ENCODE measurements at regions not wholly inside any gene's neighbourhood (a gene's known extent, or its start where the extent isn't known, plus 50 kb on each side); places are given as distances from the start of the nearest gene placed in this dataset.
"Not testable (repeated sequence)": the region's sequence is repeated elsewhere in the genome, so short reads cannot be mapped to it uniquely, and the experiment has no call there.

DNA sequence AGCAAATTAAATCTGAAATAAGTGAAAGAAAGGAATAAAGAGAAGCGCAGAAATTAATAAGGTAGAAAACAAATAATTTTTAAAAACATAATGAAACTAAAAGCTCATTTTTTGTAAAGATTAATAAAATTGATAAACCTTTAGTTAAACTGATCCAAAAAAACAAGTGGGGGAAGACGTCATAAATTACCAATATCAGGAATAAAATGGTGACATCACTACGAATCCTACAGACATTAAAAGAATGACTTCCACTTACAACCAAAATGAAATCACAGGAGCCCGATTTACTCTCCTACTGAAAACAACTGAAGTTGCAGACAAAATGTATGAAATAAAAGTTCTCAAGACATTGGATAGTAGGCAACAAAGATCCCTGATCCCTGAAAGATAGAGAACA, 68.1 kb upstream of the IFFO2 start:
- DNase-seq (ENCODE audit: low read depth), result no peak

GRCh38 chr1:19023787-19024186, 67.3 kb upstream of the IFFO2 start:
- DNase-seq (ENCODE audit: low read depth), result no peak

GRCh38 chr1:19021845-19022244, 65.4 kb upstream of the IFFO2 start:
- no peak for DNase-seq (ENCODE audit: low read depth)

DNA sequence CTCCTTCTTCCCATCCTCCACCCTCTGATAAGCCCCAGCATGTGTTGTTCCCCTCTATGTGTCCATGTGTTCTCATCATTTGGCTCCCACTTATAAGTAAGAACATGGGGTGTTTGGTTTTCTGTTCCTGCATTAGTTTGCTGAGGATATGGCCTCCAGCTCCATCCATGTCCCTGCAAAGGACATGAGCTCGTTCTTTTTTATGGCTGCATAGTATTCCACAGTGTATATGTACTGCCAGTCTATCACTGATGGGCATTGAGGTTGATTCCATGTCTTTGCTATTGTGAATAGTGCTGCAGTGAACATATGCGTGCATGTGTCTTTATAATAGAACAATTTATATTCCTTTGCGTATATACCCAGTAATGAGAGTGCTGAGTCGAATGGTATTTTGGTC, 62.8 kb upstream of the IFFO2 start:
- not testable (repeated sequence) for DNase-seq (ENCODE audit: low read depth)

DNA sequence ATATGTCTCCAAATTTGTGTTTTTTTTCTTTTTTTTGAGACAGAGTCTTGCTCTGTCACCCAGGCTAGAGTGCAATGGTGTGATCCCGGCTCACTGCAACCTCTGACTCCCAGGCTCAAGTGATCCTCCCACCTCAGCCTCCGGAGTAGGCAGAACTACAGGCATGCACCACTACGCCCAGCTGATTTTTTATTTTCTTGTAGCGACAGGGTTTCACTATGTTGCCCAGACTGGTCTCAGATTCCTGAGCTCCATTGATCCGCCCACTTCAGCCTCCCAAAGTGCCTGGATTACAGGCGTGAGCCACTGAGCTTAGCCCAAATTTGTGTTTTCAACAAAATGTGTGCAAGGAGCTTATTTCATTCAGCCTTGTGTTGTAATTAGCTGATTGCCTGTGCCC, 59.0 kb upstream of the IFFO2 start:
- no peak for DNase-seq (ENCODE audit: low read depth)

DNA sequence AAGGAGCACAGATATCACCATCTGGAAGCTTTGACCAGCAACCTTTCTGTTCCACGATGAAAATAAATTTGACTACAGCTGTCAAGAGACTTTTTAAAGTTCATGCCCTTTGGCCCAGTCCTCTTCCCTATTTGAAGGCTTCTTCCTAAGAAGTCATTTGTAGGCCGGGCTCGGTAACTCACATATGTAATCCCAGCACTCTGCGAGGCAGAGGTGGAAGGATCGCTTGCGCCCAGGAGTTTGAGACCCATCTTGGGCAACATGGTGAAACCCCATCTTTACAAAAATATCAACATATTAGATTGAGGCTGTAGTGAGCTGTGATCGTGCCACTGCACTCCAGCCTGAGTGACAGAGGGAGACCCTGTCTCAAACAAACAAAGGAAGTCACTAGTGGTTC, 58.3 kb upstream of the IFFO2 start:
- no peak for DNase-seq (ENCODE audit: low read depth)

DNA sequence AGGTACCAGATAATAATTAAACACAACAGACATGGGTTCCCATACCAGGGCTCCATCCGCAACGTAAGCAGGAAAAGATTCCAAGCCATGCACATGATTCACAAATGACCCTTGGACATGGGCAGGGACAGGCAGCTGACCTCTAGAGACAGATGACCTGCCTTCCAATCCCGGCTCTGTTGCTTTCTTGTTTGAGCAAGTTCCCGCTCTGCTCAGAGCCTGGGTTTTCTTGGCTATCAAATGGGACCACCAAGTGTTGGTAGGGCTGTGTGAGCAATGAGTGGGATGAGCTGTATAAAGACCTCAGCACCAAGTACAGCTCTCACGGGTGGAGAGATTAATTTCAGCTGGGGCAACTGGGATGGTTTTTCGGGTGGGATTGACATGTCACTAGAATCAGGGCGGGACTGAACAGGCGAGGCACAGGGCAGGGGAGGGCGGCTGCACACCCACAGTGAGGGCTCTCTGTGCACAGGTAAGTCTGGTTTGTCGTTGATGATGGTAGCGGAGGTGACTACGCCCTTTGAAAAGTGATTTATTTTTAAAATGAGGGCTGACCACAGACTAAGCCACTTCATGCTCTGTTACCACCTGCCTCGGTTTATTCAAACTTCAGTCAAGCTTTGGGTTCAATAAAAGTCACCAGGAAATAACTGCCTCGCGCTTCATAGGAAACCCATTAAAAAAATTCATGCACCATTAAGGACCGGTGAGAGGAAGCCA, 57.5 kb upstream of the IFFO2 start:
- DNase-seq (ENCODE audit: low read depth), result no peak

GRCh38 chr1:19011845-19012231, 55.4 kb upstream of the IFFO2 start:
- DNase-seq (ENCODE audit: low read depth), result no peak

DNA sequence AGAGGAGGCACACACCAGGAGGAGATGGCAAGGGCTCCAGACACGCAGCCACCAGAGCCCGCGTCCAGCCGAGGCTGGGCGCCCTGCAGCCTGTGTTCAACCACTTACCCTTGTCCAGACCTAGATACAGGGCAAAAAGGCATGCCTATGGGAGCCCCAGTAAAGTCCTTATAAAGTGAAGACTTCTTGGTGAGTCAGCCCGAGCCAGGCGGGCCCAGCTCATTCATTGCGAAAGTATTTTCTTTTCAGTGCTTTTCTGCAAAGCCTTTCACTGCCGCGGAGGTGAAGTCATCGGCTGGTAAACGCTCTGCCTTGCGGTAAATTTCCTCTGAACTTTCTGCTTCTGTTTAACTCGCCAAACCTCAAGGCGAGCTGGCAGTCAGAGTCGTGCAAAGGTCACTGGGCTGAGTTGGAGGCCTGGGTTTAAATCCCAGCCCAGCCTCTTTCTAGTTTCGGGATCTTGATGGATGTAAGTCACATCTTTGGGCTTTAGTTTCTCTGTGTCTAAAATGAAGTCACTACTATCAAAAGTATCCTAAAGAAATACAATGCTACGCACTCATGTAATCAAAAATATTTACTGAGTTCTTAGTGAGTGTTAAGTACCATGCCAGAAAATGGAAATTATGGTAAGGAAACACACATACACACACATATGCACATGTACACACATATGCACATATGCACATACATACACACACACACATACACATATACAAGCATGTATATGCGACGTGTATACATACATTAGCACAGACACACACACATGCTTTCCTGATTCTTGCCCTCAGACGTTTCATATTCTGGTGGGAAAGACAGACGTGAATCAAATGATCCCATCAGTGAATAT, 54.7 kb upstream of the IFFO2 start:
- DNase-seq (ENCODE audit: low read depth), result peak; percentile 33

DNA sequence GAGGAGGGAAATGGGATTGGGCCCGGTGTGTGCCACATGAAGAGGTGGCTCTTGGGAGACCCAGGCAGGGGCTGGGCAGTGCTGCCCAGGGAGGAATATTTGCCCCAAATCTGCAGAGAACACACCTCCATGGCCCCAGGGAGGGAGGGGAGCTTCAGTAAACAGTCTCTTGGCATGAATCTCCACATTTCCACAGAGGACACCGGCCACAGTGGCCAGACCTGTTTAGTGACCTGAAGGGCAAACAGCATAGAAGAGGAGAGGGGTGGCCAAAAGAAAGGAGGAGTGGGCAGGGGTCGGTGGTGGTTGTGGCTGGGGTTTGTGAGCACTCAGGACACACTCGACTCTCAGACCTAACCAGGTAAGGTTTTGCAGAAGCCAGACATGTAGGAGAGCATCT, 54.0 kb upstream of the IFFO2 start:
- no peak for DNase-seq (ENCODE audit: low read depth)

- no peak for DNase-seq (ENCODE audit: low read depth)
Observed at GRCh38 chr1:19009882-19010321, 53.4 kb upstream of the IFFO2 start.

GRCh38 chr1:19009126-19009881, 52.8 kb upstream of the IFFO2 start:
- DNase-seq (ENCODE audit: low read depth), result no peak

GRCh38 chr1:19007491-19008441, 51.3 kb upstream of the IFFO2 start:
- no peak for DNase-seq (ENCODE audit: low read depth)

- no peak for DNase-seq (ENCODE audit: low read depth)
Observed at GRCh38 chr1:19006837-19007271, 50.4 kb upstream of the IFFO2 start.
